CD4-positive, alpha-beta T cell (primary cell): ENCODE measurements at regions not wholly inside any gene's neighbourhood (a gene's known extent, or its start where the extent isn't known, plus 50 kb on each side); places are given as distances from the start of the nearest gene placed in this dataset.

Experiments used
- ATAC-seq: fragments of 200-7000 bp; cut with Tn5 transposase; one replicate; pipeline ENCODE4 v1.10.0; 2022; ENCODE audit warnings: mild to moderate bottlenecking; ENCODE audit not compliant: poor library complexity
- CTCF ChIA-PET: fragments of 350-600 bp; sonication (Branson Sonifier 250); formaldehyde crosslinking; loops from one replicate; lab custom pipeline; 2021; ENCODE audit warnings: antibody characterized with exemption, inconsistent platforms; lab: Charles Lee
- POLR2A ChIA-PET: fragments of 350-600 bp; sonication (Branson Sonifier 250); formaldehyde crosslinking; loops from one replicate; lab custom pipeline; 2021; ENCODE audit warnings: antibody characterized with exemption, inconsistent platforms; lab: Charles Lee
- DNase-seq, 14 experiments: peaks; one replicate each; pipeline ENCODE4 v3.0.0-alpha.2; 2013 to 2020; ENCODE audit warnings: mixed read lengths in 2 of 14
- H3K27ac ChIP-seq, 2 donors: one replicate each; pipeline versions ENCODE4 v1.5.1 to v1.7.0; 2013; ENCODE audit warnings: low read length in 2 of 2, low read depth in 1 of 2, mild to moderate bottlenecking in 1 of 2
- H3K27me3 ChIP-seq, 2 experiments: 1 replicate in 1 of 2; 2 replicates in 1 of 2; pipeline versions ENCODE4 v1.6.1 to v1.7.0; 2013; ENCODE audit warnings: low read length in 2 of 2, control low read depth in 1 of 2, mild to moderate bottlenecking in 1 of 2, moderate library complexity in 1 of 2; ENCODE audit not compliant: insufficient read depth in 2 of 2, control insufficient read depth in 1 of 2
- H3K36me3 ChIP-seq: one replicate; pipeline ENCODE4 v1.6.1; 2013; ENCODE audit warnings: low read length, control low read depth; ENCODE audit not compliant: insufficient read depth
- H3K4me1 ChIP-seq: one replicate; pipeline ENCODE4 v1.6.1; 2013; ENCODE audit warnings: low read length, control low read depth; ENCODE audit not compliant: insufficient read depth
- H3K4me3 ChIP-seq: one replicate; pipeline ENCODE4 v1.5.1; 2013; ENCODE audit warnings: mild to moderate bottlenecking, low read length, moderate library complexity
- H3K9me3 ChIP-seq, 2 experiments: 1 replicate in 1 of 2; 2 replicates in 1 of 2; pipeline versions ENCODE4 v1.6.1 to v1.7.0; 2013; ENCODE audit warnings: low read length in 2 of 2, mild to moderate bottlenecking in 2 of 2, control low read depth in 1 of 2, moderate library complexity in 1 of 2; ENCODE audit not compliant: control insufficient read depth in 1 of 2, insufficient read depth in 1 of 2
- H3K27ac Mint-ChIP-seq: one replicate; pipeline ENCODE4 v1.8.0; 2020; ENCODE audit warnings: mixed read lengths
- H3K27me3 Mint-ChIP-seq: one replicate; pipeline ENCODE4 v1.8.0; 2021; ENCODE audit warnings: mixed read lengths
- H3K36me3 Mint-ChIP-seq: one replicate; pipeline ENCODE4 v1.8.0; 2021; ENCODE audit warnings: low read depth, mixed read lengths
- H3K4me1 Mint-ChIP-seq: one replicate; pipeline ENCODE4 v1.8.0; 2021; ENCODE audit warnings: low read depth, mixed read lengths
- H3K4me3 Mint-ChIP-seq: one replicate; pipeline ENCODE4 v1.8.0; 2020; ENCODE audit warnings: mild to moderate bottlenecking, mixed read lengths
- H3K9me3 Mint-ChIP-seq: one replicate; pipeline ENCODE4 v1.8.0; 2020; ENCODE audit warnings: mixed read lengths
- intact Hi-C, 2 experiments: fragments of 100-400 bp; cut with DNase I in 1 of 2; cut with micrococcal nuclease in 1 of 2; formaldehyde crosslinking; loops; one replicate each; pipeline versions ENCODE4 v1.15.1 to v1.9.0; 2023 to 2025; cut with DNase I, micrococcal nuclease
- TF ChIP-seq, protein P1 (sequence below): fragments of 200-600 bp; IDR thresholded peaks from one replicate; pipeline ENCODE4 v1.8.0; 2022; ENCODE audit warnings: antibody characterized with exemption, mild to moderate bottlenecking

DNA sequence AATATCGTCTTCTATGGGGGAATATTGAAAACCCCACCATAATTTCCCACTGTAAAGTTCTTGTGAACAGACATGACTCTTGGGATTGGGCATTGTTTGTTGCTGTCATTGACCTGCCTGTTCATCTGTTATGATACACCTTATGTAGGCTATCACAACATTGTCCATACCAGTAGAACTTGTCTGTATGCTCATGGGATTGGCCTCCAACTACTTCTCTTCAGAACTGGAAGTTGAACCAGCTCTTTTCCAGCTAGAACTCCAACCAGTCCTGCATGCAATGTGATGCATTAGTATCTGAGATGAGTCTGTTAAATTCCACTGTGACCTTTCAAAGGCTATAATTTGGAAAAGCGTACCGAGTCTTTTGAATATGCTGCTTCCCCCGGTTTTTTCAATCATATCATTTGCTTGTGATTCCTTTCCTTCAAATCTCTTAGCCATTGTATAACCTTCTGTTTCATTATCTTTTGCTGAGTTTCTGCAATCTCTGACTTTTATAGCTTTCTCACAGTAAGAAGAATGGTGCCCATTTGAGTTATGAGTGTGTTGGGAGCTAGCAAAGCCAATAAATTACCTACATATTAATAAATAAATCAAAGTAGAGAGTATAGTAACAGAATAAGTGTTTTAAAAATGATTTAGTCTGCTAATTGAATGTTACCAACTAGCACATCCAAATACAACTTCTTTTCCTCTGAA lies 101.9 kb downstream of the PLK2 start:
- no peaks in the 10 kb centered on the region for H3K9me3 ChIP-seq
- no peak for DNase-seq
- H3K9me3 Mint-ChIP-seq, result no peaks in the 10 kb centered on the region
- no peaks in the 10 kb centered on the region for H3K27me3 ChIP-seq
- H3K36me3 Mint-ChIP-seq, result no peaks in the 10 kb centered on the region
- POLR2A ChIA-PET, result no interaction called here
- H3K27ac ChIP-seq, result no peak overlapping the region
- H3K36me3 ChIP-seq, result no peaks in the 10 kb centered on the region
- H3K4me3 Mint-ChIP-seq, result no peak overlapping the region
- TF ChIP-seq, protein P1, sequence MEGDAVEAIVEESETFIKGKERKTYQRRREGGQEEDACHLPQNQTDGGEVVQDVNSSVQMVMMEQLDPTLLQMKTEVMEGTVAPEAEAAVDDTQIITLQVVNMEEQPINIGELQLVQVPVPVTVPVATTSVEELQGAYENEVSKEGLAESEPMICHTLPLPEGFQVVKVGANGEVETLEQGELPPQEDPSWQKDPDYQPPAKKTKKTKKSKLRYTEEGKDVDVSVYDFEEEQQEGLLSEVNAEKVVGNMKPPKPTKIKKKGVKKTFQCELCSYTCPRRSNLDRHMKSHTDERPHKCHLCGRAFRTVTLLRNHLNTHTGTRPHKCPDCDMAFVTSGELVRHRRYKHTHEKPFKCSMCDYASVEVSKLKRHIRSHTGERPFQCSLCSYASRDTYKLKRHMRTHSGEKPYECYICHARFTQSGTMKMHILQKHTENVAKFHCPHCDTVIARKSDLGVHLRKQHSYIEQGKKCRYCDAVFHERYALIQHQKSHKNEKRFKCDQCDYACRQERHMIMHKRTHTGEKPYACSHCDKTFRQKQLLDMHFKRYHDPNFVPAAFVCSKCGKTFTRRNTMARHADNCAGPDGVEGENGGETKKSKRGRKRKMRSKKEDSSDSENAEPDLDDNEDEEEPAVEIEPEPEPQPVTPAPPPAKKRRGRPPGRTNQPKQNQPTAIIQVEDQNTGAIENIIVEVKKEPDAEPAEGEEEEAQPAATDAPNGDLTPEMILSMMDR, result no peak
- H3K27ac Mint-ChIP-seq, result no peak overlapping the region
- intact Hi-C loops, result no loop called here
- CTCF ChIA-PET, result no interaction called here
- H3K27me3 Mint-ChIP-seq, result peaks cover 5% of the 10 kb centered on the region
- no peaks in the 10 kb centered on the region for H3K4me1 Mint-ChIP-seq
- ATAC-seq, result no peak
- no peaks in the 10 kb centered on the region for H3K4me1 ChIP-seq
- no peak overlapping the region for H3K4me3 ChIP-seq

DNA sequence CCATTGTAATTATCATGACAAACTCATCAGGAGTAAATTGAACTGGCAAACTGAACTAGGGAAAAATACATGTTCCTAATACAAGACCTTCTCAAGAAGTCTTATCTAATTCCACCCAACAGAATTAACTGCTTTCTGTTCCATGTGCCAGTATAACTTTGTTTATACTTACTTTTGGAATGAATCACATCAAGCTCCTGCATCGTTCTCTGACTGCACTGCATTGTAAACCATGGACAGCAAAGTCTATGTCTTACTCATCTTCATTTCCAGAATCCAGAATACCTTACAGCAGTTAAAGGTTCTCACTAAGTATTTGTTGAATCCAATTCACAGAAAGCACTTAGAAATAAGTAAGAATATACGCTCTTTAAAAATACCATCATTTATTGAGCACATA lies 102.8 kb downstream of the PLK2 start:
- ChIA-PET POLR2A (no interaction called here), CTCF (no interaction called here)
- DNase-seq (no peak), ATAC-seq (no peak)
- Mint-ChIP-seq H3K4me3 (no peak overlapping the region), H3K36me3 (no peaks in the 10 kb centered on the region), H3K4me1 (no peaks in the 10 kb centered on the region), H3K9me3 (no peaks in the 10 kb centered on the region), H3K27me3 (peaks cover 5% of the 10 kb centered on the region), H3K27ac (no peak overlapping the region)
- Histone ChIP-seq H3K27ac (no peak overlapping the region), H3K4me3 (no peak overlapping the region), H3K9me3 (no peaks in the 10 kb centered on the region), H3K27me3 (no peaks in the 10 kb centered on the region), H3K4me1 (no peaks in the 10 kb centered on the region), H3K36me3 (no peaks in the 10 kb centered on the region)
- intact Hi-C loops, result no loop called here
- TF ChIP-seq, protein P1, result no peak

DNA sequence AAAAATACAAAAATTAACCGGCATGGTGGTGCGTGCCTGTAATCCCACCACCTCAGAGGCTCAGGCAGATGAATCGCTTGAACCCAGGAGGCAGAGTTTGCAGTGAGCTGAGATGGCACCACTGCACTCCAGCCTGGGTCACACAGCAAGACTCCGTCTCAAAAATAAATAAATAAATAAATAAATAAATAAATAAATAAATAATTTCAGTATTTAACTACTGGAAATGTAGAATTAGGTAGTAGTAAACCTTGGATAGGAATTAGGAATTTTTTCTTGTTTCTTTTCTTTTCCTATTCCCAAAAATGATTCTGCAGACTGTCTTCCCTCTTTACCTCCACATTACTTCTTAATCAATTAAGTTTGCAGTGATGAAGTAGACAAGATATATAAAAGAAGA lies 103.2 kb downstream of the PLK2 start:
- DNase-seq, result no peak
- TF ChIP-seq, protein P1, result no peak
- intact Hi-C loops, result no loop called here
- H3K4me1 Mint-ChIP-seq, result no peaks in the 10 kb centered on the region
- no peak overlapping the region for H3K27ac ChIP-seq
- no peaks in the 10 kb centered on the region for H3K9me3 Mint-ChIP-seq
- H3K27me3 Mint-ChIP-seq, result peaks cover 5% of the 10 kb centered on the region
- no peak overlapping the region for H3K27ac Mint-ChIP-seq
- H3K4me3 ChIP-seq, result no peak overlapping the region
- CTCF ChIA-PET, result no interaction called here
- no peak for ATAC-seq
- no peak overlapping the region for H3K4me3 Mint-ChIP-seq
- no peaks in the 10 kb centered on the region for H3K4me1 ChIP-seq
- no peaks in the 10 kb centered on the region for H3K36me3 Mint-ChIP-seq
- POLR2A ChIA-PET, result no interaction called here
- no peaks in the 10 kb centered on the region for H3K27me3 ChIP-seq
- H3K9me3 ChIP-seq, result no peaks in the 10 kb centered on the region
- H3K36me3 ChIP-seq, result no peaks in the 10 kb centered on the region
